NCI-H446 (cell line): ENCODE measurements at regions not wholly inside any gene's neighbourhood (a gene's known extent, or its start where the extent isn't known, plus 50 kb on each side); places are given as distances from the start of the nearest gene placed in this dataset.

Source experiments
- DNase-seq, 2 experiments: peaks; one replicate each; lab custom pipeline; 2025; lab: John Stamatoyannopoulos, UW

- DNase-seq = no peak
Measured at GRCh38 chr18:53817976-53818950, 406.2 kb downstream of the MBD2 start.

GRCh38 chr18:53800171-53800570 lies 424.3 kb downstream of the MBD2 start:
- DNase-seq = no peak

GRCh38 chr18:53799134-53799533 lies 425.3 kb downstream of the MBD2 start:
- DNase-seq = no peak

GRCh38 chr18:53798516-53798915 lies 426.0 kb downstream of the MBD2 start:
- DNase-seq = no peak

GRCh38 chr18:53797998-53798495 lies 426.4 kb downstream of the MBD2 start:
- DNase-seq = no peak

- peak in 1 of 2 experiments; percentile 5 for DNase-seq
Measured at GRCh38 chr18:53796040-53796729, 428.3 kb downstream of the MBD2 start.

GRCh38 chr18:53795610-53796009 lies 428.9 kb downstream of the MBD2 start:
- DNase-seq = no peak

GRCh38 chr18:53795061-53795460 lies 429.4 kb downstream of the MBD2 start:
- DNase-seq = no peak

GRCh38 chr18:53792762-53793161 lies 431.7 kb downstream of the MBD2 start:
- no peak for DNase-seq

- peak in 1 of 2 experiments; percentile 47 for DNase-seq
Measured at GRCh38 chr18:53790786-53791185, 433.7 kb downstream of the MBD2 start.

- DNase-seq = no peak
Measured at GRCh38 chr18:53789376-53790247, 434.9 kb downstream of the MBD2 start.

GRCh38 chr18:53785811-53786210 lies 438.7 kb downstream of the MBD2 start:
- no peak for DNase-seq

GRCh38 chr18:53784253-53784652 lies 440.2 kb downstream of the MBD2 start:
- no peak for DNase-seq

- no peak for DNase-seq
Measured at GRCh38 chr18:53780666-53781065, 443.8 kb downstream of the MBD2 start.

GRCh38 chr18:53772293-53772692 lies 452.2 kb downstream of the MBD2 start:
- peak in 1 of 2 experiments; percentile 32 for DNase-seq

GRCh38 chr18:53771664-53772063 lies 452.8 kb downstream of the MBD2 start:
- peak in 1 of 2 experiments; percentile 37 for DNase-seq

- DNase-seq = peak; percentile 79 to 84
Measured at GRCh38 chr18:53765211-53765610, 459.3 kb downstream of the MBD2 start.

- DNase-seq = no peak
Measured at GRCh38 chr18:53764086-53764485, 460.4 kb downstream of the MBD2 start.

GRCh38 chr18:53757328-53757727 lies 467.1 kb downstream of the MBD2 start:
- no peak for DNase-seq

- no peak for DNase-seq
Measured at GRCh38 chr18:53756610-53756972, 467.9 kb downstream of the MBD2 start.

- DNase-seq = no peak
Measured at GRCh38 chr18:53755914-53756609, 468.4 kb downstream of the MBD2 start.
